Neural cell (in vitro differentiated cells): ENCODE measurements at regions not wholly inside any gene's neighbourhood (a gene's known extent, or its start where the extent isn't known, plus 50 kb on each side); places are given as distances from the start of the nearest gene placed in this dataset.

ENCODE experiments used
- CTCF ChIP-seq: fragments of 450-650 bp; IDR thresholded peaks from 2 replicates; pipeline ENCODE4 v1.5.1; 2014; ENCODE audit warnings: antibody characterized with exemption, mild to moderate bottlenecking, moderate library complexity; ENCODE audit not compliant: poor library complexity, severe bottlenecking
- EP300 ChIP-seq: fragments of 450-650 bp; conservative IDR thresholded peaks from 2 replicates; pipeline ENCODE4 v1.6.1; 2014; ENCODE audit warnings: antibody characterized with exemption, mild to moderate bottlenecking, moderate library complexity; ENCODE audit not compliant: poor library complexity, severe bottlenecking
- EZH2 ChIP-seq: fragments of 200-600, 300-800 bp; shearing (Covaris generic), sonication (generic); IDR thresholded peaks from 2 replicates; pipeline ENCODE4 v1.6.1; 2014; ENCODE audit warnings: antibody characterized with exemption, low read length, borderline replicate concordance, mild to moderate bottlenecking; ENCODE audit not compliant: insufficient read depth, poor library complexity, severe bottlenecking
- MXI1 ChIP-seq: fragments of 450-650 bp; conservative IDR thresholded peaks from 2 replicates; pipeline ENCODE4 v1.6.1; 2014; ENCODE audit warnings: antibody characterized with exemption, mild to moderate bottlenecking; ENCODE audit not compliant: poor library complexity, severe bottlenecking
- POLR2AphosphoS5 ChIP-seq: IDR thresholded peaks from 2 replicates; pipeline ENCODE4 v1.6.1; 2012
- RAD21 ChIP-seq: fragments of 450-650 bp; conservative IDR thresholded peaks from 2 replicates; pipeline ENCODE4 v1.6.1; 2014; ENCODE audit warnings: antibody characterized with exemption, mild to moderate bottlenecking, moderate library complexity
- REST ChIP-seq: IDR thresholded peaks from 2 replicates; pipeline ENCODE4 v1.6.1; 2012; ENCODE audit warnings: borderline replicate concordance
- SMC3 ChIP-seq: fragments of 450-650 bp; conservative IDR thresholded peaks from 2 replicates; pipeline ENCODE4 v1.6.1; 2014; ENCODE audit warnings: antibody characterized with exemption, mild to moderate bottlenecking, moderate library complexity; ENCODE audit not compliant: poor library complexity
- TAF1 ChIP-seq: IDR thresholded peaks from 2 replicates; pipeline ENCODE4 v1.6.1; 2012; ENCODE audit warnings: low read depth

- no peak for TF ChIP-seq POLR2AphosphoS5
- TF ChIP-seq CTCF, result no peak
- TF ChIP-seq TAF1, result no peak
- TF ChIP-seq MXI1, result no peak
- no peak for TF ChIP-seq SMC3
- no peak for TF ChIP-seq RAD21
- TF ChIP-seq EZH2, result no peak
- TF ChIP-seq REST, result no peak
- no peak for TF ChIP-seq EP300
Measured at GRCh38 chr6:142642651-142643050, 302.3 kb downstream of the HIVEP2 start.
